ENCODE measurements at regions not wholly inside any gene's neighbourhood (a gene's known extent, or its start where the extent isn't known, plus 50 kb on each side); places are given as distances from the start of the nearest gene placed in this dataset.

DNA sequence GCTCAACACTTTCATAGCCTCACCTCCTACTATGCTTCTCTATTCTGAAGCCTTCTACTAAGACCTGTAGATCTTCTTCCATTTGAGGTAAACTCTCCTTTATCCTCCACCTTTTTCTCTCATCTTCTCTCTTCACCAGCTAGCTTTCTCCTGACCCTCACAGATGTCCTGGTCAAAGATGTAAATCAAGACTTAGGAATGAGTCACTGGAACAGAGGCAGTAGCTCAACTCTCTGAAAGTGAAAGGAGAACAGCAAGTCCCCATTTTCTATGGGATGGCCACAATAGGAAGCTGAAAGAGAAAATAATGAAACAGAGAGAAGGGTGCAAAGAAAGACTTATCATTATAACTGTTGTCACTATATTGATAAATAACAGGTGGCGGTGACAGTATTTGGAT lies 86.1 kb upstream of the DOCK9 start:
- DNase-seq (no peak), ATAC-seq (no peak)
- H3K9me3 ChIP-seq: no peaks in the 10 kb centered on the region
- H3K4me3 ChIP-seq: no peak overlapping the region
- H3K4me1 ChIP-seq: peaks cover 4 to 37% of the 10 kb centered on the region in 2 donors
- peaks cover 0 to 90% of the 10 kb centered on the region in 2 donors for H3K27me3 ChIP-seq
- intact Hi-C loops (cut with DNase I): no loop called here
- peak overlapping the region in 1 of 2 donors; percentile 26 for H3K27ac ChIP-seq
- H3K36me3 ChIP-seq: no peaks in the 10 kb centered on the region
- TF ChIP-seq, protein P1, sequence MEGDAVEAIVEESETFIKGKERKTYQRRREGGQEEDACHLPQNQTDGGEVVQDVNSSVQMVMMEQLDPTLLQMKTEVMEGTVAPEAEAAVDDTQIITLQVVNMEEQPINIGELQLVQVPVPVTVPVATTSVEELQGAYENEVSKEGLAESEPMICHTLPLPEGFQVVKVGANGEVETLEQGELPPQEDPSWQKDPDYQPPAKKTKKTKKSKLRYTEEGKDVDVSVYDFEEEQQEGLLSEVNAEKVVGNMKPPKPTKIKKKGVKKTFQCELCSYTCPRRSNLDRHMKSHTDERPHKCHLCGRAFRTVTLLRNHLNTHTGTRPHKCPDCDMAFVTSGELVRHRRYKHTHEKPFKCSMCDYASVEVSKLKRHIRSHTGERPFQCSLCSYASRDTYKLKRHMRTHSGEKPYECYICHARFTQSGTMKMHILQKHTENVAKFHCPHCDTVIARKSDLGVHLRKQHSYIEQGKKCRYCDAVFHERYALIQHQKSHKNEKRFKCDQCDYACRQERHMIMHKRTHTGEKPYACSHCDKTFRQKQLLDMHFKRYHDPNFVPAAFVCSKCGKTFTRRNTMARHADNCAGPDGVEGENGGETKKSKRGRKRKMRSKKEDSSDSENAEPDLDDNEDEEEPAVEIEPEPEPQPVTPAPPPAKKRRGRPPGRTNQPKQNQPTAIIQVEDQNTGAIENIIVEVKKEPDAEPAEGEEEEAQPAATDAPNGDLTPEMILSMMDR (IDR thresholded peaks at IDR 0.05): no peak

DNA sequence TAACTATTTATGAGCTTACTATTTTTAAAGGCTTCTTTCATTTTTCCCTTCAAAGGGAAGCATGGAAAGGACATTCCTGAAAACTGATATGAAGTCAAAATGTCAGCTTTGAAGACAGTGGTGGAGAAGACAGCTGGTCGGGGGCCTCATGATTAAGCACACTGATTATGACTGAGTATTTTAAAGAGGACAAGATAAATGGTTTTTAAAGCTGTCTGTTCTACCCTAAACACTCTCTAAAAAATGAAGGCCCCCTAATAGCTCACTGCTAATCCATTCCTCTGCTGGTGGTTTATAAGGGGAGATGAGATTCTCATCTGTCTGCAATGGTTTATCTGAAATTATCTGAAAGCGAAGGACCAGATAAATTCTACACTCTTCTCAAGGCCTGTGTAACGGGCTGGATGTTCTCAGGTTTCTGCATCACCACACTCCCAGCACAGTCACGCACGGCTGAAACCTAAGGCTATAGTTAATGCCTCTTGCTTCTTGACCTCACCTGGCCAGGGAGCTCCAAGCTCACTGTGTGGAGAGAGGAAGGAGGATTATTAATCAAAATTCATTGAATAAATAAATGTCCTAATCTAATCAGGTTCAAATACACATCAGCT lies 86.9 kb upstream of the DOCK9 start:
- Histone ChIP-seq H3K27ac (no peak overlapping the region), H3K9me3 (no peaks in the 10 kb centered on the region), H3K4me1 (peaks cover 4 to 37% of the 10 kb centered on the region in 2 donors), H3K36me3 (no peaks in the 10 kb centered on the region), H3K4me3 (no peak overlapping the region), H3K27me3 (peaks cover 0 to 89% of the 10 kb centered on the region in 2 donors)
- intact Hi-C loops (cut with DNase I): no loop called here
- ATAC-seq: no peak
- TF ChIP-seq, protein P1 (IDR thresholded peaks at IDR 0.05): no peak
- DNase-seq: no peak

DNA sequence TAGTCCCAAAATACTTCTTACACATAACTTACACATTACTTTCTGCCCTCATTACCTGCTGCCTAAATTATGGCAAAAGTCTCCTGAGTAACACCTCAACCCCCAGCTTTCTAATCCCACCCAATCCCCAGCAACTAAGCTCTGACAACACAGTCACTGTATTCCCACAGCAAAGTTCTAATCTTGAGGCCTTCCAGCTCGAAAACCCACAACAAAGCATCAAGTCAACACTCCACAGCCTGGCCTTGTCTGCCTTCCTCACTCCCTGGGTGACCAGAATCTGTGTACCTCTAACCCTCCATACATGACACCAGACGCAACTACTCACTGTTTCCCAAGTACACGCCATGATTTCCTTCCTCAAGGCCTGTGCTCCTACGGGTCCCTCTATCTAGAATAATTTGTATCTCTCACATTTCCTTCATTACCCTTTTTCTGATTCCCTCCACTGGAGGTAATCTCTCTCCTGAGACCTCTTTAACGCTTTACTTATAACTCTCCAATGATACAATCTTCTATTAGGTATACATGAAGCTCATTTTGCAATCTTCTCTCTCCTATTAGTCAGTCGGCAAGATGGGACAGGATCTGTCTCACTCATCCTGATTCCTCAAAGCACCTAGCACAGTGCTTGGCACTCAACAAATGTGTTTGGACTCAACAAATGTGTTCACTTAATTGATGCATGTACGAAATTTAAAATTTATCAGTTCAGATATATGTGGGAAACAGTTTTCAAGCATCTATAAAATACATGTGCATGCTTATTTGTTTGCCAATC lies 87.6 kb upstream of the DOCK9 start:
- Histone ChIP-seq H3K9me3 (no peaks in the 10 kb centered on the region), H3K4me3 (no peak overlapping the region), H3K27ac (peak overlapping the region in 1 of 2 donors; percentile 41), H3K27me3 (peaks cover 0 to 88% of the 10 kb centered on the region in 2 donors), H3K36me3 (no peaks in the 10 kb centered on the region), H3K4me1 (peaks cover 4 to 37% of the 10 kb centered on the region in 2 donors)
- intact Hi-C loops (cut with DNase I): no loop called here
- no peak for ATAC-seq
- TF ChIP-seq, protein P1 (IDR thresholded peaks at IDR 0.05): no peak
- DNase-seq: no peak

DNA sequence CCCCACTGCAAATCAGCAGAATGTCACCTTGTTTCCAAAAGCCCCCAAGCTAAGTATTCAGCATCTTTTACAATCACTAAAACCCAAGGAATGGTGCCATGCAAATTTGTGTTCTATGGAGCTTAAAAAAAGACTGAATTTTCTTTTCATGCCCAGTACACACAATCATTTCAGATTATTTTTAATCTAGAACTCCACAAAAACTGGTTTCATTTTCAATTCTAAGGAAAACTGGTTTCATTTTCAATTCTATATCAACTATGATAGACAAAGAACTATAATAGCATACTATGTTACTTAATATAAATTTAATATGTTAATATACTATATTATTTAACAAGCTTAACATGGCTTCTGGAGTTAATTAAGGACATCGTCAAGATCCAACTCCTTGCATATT lies 88.4 kb upstream of the DOCK9 start:
- ATAC-seq (no peak), DNase-seq (no peak)
- Histone ChIP-seq H3K27me3 (peaks cover 0 to 88% of the 10 kb centered on the region in 2 donors), H3K4me3 (no peak overlapping the region), H3K27ac (peak overlapping the region in 1 of 2 donors; percentile 41), H3K9me3 (no peaks in the 10 kb centered on the region), H3K36me3 (no peaks in the 10 kb centered on the region), H3K4me1 (peaks cover 4 to 33% of the 10 kb centered on the region in 2 donors)
- TF ChIP-seq, protein P1 (IDR thresholded peaks at IDR 0.05): no peak
- intact Hi-C loops (cut with DNase I): no loop called here

DNA sequence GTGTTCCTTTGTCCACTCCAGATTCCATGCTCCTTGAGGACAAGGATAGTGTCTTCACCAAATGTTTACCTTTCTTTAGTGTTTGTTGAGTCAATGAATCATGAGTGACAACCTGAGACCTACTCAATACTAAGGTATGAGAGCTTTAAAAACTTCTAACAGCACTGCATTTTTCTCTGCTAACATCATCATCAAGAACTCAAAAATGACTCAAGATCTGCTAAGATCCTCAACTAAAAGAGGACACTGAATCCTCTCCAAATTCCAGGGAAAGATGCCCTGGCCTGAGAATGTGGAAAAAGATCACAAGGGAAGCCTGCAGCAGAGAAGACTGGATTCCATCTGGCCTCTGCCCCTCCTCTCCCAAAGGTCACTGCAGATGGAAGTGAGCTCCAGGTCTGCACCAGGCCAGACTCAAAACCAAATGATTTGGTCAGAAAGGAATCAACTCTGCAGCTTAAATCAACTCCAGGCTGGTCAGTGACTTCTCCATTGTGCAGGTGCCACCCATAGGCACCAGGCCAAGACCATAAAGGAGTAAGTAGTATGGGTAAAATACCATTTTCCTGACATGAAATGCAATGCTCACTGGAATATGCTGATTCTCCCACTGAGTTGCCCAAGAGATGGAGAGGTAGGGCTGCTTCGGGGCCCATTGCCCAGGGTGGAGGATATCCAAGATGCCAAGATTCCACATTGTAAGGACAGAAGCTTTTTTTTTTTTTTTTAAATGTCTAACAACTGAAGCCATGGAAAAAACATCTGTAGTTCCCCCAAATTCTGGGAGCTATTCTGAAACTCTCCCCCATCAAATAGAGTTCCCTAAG lies 89.5 kb upstream of the DOCK9 start:
- ATAC-seq: peak; percentile 79
- H3K27me3 ChIP-seq: peaks cover 0 to 87% of the 10 kb centered on the region in 2 donors

More for the DNA sequence above, 89.5 kb upstream of the DOCK9 start:
- Histone ChIP-seq H3K36me3 (no peaks in the 10 kb centered on the region), H3K9me3 (no peaks in the 10 kb centered on the region), H3K4me3 (no peak overlapping the region), H3K27ac (no peak overlapping the region), H3K4me1 (peaks cover 4 to 26% of the 10 kb centered on the region in 2 donors)
- intact Hi-C loops (cut with DNase I): no loop called here
- DNase-seq: no peak
- TF ChIP-seq, protein P1 (IDR thresholded peaks at IDR 0.05): no peak

Measured in left lung (tissue), 4 donors.